HUDEP-2 (cell line): ENCODE measurements at regions not wholly inside any gene's neighbourhood (a gene's known extent, or its start where the extent isn't known, plus 50 kb on each side); places are given as distances from the start of the nearest gene placed in this dataset.
"Not testable (repeated sequence)": the region's sequence is repeated elsewhere in the genome, so short reads cannot be mapped to it uniquely, and the experiment has no call there.

ENCODE experiments used
- DNase-seq, 76 experiments: peaks; one replicate each; lab custom pipeline; 2025; ENCODE audit not compliant: unreplicated experiment in 76 of 76; lab: John Stamatoyannopoulos, UW

DNA sequence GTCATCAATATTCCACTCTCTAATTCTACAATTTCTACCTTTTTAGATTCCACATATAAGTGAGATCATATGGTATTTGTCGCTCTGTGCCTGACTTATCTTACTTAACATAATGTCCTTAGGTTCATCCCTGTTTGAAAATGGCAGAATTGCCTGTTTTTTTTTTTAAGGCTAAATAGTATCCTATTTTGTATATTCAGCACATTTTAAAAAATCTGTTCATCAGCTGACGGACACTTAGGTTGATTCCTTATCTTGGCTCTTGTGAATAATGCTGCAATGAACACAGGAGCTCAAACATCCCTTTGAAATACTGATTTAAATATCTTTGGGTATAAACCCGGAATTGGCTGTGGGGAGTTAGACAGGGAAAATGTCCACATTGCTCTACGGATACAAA, 326.7 kb upstream of the THBS1 start:
- DNase-seq, result no peak

DNA sequence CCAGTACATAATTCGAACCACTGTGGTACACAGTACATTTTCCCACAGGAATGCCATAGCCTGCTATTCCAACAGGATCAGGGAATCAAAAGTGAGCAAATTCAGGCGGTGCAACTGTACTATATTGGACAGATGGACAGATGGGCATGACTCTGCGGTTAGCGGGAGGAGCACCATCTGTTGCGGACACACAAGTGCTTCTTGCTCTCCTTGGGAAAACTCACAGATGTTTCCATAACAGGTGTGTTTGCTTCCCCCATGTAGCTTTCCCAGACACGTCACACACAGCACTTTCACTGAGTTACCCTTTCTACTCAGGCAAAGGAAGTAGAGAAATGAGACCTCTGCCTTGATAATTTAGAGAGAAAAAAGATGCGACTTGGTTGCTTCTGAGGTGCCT, 325.1 kb upstream of the THBS1 start:
- no peak for DNase-seq

DNA sequence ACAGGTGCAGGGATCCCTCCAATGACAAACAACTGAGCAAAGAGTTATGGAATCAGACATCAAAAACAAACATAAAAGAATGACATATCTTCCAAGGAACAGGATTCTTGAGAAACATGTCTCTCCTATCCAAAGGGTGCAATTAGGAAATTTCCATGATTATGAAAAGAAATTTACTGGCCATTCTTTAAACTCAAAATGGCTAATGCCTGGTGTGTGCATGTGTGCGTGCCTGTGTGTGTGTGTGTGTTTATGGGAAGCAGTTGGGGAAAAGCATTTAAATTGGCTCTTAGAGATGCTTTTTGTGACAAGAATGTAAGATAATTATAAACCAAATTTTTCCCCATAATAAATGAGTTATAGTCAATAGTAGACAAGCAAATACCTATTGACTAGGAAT, 320.5 kb upstream of the THBS1 start:
- DNase-seq, result no peak

DNA sequence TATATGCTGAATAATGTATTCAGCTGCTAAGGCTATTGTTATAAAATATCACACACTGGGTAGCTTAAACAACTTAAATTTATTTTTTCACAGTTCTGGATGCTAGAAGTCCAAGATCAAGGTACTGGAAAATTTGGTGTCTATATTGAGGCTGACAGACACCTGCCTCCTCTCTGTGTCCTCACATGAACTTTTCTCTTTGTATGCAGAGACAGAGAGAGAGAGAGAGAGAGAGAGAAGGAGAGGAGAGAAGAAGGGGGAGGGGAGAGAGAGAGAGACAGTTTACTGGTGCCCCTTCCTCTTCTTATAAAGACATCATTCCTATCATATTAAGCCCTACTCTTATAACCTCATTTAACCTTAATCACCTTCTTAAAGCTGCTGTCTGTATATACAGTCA, 320.1 kb upstream of the THBS1 start:
- DNase-seq, result no peak

DNA sequence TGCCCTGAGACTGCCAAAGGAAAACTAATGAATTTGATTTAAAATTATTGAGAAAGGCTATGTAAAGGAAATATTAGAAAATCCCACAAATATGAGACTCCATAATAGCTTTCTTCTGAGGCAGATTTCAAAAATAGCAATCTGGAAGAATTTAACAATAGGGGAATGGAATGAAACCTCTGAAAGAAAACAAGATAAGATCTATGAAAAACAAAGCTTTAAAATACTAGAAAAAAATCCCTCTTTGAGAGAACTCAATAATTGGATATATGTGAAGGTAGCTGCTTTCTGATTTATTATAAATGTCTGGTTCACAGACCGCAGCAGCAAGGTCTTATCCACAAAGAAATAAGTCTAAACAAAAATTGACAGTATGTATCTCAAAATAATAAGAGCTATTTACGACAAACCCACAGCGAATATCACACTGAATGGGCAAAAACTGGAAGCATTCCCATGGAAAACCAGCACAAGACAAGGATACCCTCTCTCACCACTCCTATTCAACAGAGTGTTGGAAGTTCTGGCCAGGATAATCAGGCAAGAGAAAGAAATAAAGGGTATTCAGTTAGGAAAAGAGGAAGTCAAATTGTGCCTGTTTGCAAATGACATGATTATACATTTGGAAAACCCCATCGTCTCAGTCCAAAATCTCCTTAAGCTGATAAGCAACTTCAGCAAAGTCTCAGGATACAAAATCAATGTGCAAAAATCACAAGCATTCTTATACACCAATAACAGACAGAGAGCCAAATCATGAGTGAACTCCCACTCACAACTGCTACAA, 319.3 kb upstream of the THBS1 start:
- DNase-seq, result not testable (repeated sequence)

DNA sequence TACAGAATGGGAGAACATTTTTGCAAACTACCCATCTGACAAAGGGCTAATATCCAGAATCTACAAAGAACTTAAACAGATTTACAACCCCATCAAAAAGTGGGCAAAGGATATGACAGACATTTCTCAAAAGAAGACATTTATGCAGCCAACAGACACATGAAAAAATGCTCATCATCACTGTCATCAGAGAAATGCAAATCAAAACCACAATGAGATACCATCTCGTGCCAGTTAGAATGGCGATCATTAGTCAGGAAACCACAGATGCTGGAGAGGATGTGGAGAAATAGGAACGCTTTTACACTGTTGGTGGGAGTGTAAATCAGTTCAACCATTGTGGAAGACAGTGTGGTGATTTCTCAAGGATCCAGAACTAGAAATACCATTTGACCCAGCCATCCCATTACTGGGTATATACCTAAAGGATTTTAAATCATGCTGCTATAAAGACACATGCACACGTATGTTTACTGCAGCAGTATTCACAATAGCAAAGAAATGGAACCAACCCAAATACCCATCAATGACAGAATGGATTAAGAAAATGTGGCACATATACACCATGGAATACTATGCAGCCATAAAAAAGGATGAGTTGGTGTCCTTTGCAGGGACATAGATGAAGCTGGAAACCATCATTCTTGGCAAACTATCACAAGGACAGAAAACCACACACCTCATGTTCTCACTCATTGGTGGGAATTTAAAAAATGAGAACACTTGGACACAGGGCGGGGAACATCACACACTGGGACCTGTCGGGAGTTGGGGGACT, 317.7 kb upstream of the THBS1 start:
- not testable (repeated sequence) for DNase-seq

DNA sequence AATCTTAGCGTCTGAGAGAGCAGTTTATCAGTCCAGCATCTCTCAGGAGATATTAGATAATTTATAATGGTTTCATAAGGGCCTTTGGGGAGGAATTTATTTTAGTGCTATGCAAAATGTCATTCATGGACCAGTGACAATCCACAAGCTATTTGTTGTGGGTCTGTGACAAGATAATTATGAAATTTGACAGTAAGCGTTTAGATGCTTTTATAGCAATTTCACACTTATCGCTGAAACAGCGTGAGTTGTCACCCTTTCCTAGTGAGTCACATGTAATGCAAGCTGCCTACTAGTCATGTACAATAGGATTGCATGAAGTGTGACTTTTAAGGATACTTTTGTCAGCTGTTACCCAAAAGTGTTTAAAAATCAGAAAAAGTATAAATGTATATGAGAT, 315.6 kb upstream of the THBS1 start:
- DNase-seq, result no peak

DNA sequence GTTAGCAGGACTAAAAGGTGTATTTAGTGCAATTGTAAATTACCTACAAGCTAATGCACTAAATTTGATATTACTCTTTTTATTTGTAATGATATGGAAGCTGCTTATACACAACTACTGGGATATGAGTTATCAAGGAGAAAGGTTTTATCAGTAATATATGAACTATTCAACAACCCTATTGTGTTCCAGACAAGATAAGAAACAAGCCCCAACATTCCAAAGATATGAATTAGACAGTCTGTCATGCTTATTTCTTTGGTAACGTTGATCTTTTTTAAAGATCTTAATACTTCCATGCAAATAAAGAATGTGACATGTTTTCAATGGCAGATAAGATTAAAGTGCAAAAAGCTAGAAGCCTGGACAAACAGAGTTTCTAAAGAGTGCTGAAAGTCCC, 314.0 kb upstream of the THBS1 start:
- DNase-seq, result no peak

DNA sequence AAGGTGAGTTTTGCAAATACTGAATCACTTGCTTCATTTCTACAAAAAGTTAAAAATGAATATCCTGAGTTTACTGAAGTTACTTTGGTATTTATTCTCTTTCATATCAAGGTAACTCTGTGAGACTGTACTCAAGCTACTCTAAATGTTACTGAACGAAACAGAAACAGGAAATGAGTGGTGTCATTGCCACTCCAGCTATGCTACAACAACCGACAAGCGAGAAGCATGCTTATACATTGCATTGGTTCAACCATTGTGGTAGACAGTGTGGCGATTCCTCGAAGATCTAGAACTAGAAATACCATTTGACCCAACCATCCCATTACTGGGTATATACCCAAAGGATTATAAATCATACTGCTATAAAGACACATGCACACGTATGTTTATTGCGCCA, 313.2 kb upstream of the THBS1 start:
- DNase-seq, result no peak

DNA sequence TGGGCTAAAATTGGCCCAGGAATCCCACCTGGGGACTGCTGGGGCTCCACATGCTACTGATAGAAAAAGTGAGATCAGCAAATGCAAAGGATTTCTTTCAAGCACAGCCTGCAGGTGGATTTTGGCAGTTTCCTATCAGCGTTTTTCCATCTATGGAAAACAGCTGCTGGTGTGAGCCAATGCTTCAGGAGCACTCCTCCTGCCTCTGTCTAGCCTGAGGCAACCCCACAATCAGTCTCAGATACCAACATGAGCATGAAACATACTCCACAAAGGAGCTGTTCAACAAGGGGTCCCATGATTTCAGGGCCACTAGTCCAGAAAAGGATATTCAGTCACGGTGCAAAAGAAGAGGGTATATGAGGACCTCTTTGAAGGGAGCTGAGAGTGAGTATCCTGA, 311.5 kb upstream of the THBS1 start:
- DNase-seq, result no peak

DNA sequence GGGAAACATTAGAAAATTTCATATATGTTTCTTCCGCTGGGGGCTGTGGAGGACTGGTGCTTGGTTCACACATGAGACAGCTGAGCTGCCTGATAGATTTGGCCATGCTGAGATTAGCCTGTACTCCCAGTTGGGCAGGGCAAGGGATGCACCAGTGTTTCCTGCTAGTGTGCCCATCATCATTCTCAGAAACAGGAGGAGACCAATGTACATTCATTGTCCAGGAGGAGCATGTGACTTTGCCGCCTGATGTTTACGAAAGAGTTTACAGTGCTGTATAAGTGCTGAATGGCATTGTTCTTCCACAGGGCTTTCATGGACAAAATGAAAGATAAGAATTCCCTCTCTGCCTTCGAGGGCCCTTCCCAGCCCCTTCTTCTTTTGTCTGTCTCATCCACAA, 311.1 kb upstream of the THBS1 start:
- DNase-seq, result no peak

DNA sequence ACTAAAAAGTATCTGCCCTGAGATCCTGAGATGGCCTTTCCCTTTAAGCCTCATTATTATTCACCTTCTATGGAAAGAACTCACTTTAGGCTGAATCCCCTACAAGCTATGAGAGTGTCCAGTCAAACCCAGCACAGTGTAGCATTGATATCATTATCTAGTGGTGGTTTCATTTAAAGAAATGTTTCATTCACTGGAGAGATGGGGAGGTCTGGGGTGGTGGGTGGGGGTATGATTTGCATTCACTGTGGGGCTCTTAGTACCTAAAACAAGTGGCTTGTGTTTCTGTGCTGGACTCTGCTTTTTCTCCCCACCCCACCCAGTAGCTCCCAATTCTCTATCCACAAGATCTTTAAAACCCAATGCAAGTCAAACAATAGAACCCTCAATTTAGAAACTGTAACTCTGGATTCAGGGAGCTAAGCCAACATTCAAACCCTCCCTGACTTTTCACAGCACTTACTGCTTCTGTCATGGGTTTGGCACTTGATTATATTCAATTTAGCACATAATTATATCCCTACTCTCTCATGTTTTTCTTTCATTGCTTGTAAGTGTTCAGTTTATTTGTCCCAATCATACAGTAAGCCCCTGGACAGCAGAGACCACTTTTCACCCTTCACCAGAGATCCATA, 310.5 kb upstream of the THBS1 start:
- no peak for DNase-seq

DNA sequence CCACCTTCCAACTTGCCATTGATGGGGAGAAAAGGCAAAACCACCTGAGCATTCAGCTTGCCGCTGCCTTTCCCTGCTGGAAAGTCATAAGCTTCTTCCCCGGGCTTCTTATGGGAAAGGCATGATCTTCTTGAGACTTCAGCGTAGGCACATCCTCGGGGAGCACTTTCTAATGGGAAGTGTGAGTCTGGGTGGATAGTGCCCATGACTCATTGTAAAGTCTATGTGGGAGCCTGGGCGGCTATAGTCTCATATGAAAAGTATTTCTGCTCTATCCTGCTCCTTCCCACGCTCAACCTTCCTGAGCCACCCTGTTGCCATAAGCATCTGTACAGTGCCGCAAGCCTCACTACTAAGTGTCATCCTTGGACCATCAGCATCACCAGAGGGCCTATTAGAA, 309.9 kb upstream of the THBS1 start:
- no peak for DNase-seq

DNA sequence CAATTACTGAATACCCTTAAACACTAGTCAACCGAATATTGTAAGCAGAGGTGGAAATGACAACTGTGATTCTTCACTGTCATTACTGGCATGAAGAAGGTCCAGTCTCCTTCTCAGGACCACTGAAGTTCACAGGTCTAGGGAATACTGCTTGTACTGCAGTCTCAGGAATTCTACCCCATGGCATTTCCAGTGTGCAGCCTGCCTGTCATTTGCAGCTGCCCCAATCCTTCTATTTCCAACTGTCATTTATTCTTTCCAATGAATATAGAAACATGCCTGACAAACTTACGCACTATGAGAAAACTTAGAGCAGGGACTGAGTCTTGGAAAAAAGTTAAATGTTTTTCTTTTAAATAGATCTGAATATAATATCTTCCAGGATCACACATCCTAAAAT, 308.0 kb upstream of the THBS1 start:
- DNase-seq, result no peak

DNA sequence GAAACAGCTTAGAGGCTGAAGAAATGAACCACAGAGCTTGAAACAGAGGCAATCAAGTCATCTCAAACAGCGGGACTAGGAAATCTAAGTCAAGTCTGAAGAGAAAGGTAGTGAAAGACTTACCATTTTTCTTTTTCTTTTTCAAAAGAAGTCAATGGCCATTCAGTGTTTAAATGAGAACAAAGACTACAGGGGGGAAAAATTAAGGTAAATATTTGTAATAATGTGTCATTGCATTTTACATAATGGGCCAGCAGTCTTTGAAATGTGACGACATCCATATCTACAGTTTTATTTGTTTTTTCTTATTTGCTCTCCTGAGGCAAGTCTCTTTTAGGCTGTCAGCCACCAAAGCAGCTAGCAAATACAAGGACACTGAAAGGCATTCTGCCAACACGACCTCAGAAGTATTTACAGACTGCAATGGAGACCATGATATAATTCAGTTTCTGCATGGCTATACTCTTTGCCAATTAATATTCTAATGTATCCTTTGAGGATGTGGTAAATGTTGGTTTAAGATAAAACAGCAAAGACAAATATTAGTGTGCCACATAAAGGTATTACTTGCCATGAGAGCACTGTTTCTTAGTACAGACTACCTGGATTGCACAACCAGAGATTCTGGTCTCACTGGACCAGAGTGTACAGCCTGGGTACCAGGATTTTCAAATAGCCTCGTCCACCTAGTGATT, 307.0 kb upstream of the THBS1 start:
- DNase-seq, result no peak

DNA sequence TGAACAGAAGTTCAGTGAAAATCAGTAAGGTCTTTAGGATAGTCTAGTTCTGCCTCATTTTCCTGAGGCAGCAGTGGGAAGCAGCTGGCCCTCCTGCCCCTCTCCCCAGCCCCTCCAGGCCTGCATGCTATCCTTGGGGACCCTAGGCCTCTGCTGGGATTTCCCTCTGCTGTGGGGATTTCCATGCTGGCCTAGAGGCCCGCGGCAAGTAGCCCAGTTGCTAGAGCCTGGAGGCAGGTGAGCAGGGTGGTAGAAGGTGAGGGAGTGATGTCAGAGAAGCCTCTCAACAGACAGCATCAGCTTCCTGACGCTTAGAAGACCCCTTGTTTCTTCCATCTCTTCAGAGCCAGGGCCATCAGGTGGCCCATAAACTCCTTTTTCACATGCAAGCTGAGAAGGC, 305.8 kb upstream of the THBS1 start:
- DNase-seq, result no peak

DNA sequence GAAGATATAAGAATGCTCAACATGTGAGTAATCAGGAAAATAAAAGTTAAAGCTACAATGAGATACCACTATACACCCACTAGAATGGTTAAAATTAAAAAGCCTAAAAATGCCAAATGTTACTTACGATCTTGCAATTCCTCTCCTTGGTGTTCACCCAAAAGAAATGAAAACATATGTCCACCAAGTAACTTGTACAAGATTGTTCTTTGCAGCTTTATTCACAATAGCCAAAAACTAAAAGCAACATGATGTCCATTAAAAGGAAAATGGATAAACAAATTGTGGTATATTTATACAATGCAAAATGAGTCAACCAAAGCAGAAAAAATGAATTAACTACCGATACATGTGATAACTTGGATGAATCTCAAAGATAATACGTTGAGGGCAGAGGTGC, 301.6 kb upstream of the THBS1 start:
- DNase-seq, result no peak

DNA sequence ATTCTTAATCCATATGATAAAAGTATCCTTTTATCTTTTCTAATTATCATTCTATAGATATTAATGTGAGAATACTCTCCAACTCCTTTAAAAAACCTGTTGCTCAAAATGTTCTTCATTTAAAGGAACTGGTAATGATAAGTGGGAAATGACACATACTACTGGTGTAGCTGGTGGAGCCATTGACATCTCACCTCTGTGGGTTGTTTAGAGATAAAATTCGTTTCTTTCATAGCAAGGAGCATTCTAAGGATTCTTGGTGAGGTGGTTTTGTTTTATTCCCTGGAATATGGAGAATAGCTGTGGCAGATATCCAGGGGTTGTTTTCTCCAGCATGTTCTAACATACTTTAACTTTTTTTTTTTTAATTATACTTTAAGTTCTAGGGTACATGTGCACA, 299.8 kb upstream of the THBS1 start:
- DNase-seq, result no peak

DNA sequence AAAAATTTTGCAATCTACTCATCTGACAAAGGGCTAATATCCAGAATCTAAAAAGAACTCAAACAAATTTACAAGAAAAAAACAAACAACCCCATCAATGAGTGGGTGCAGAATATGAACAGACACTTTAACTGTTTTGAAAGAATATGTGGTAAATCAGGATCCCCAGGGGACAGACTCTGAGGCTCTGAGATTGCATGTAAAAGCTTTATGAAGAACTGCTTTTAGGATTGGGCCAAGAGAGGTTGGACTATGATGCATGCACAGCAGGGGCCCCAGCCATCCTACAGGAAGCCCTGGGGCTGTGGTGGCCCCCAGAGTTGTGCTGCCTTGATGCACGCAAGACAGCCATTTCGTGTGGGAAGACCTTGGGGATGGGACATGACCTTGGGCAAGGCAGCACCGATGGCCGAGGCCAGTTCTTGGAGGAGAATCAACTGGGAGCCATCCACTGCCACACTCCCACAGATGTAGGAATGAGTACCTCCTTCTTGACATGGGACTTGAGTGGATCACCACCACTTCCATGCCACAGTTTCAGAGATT, 298.1 kb upstream of the THBS1 start:
- DNase-seq, result no peak

DNA sequence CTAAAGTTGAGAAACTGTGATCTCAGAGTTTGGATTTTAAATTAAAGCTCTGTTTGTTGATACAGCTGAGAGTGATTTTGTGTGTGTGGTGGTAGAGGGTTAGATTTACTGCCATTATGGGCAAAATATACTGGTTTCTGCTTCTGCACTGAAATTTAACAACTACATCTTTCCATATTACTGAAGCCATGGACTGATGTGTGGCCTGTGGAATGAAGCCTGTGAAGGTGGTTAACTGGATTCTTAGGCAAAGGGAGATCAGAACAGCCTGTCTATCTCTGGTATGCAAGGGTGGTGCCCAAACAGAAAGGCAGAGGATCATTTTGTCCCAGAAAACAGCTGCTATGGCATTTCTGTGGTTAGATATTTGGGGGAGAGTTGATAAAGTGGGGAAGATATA, 297.3 kb upstream of the THBS1 start:
- no peak for DNase-seq

DNA sequence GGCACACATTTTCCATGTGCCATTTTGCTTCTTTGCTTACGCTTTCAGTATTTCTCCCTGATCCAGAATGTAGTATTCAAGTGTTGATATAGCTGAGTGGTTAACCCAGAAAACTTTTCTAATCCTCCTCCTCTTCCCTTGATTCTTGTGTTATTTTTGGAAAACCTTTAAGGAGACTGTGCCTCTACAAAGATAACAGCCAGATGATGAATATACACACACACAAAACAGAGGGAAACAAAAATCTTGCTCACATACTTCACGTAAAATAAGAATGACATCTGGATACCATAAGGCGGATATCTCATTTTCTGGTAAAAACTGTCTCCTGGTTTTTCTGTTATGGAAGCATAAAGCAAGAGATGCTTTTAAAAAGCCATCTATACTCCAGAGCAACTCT, 295.8 kb upstream of the THBS1 start:
- DNase-seq, result no peak
